NCI-H1092 treated with DMSO at 0.1 percent for 48 hours (cell line): ENCODE measurements at regions not wholly inside any gene's neighbourhood (a gene's known extent, or its start where the extent isn't known, plus 50 kb on each side); places are given as distances from the start of the nearest gene placed in this dataset.
"Not testable (repeated sequence)": the region's sequence is repeated elsewhere in the genome, so short reads cannot be mapped to it uniquely, and the experiment has no call there.

Source experiments
- DNase-seq: peaks from one replicate; lab custom pipeline; 2025; lab: John Stamatoyannopoulos, UW

DNA sequence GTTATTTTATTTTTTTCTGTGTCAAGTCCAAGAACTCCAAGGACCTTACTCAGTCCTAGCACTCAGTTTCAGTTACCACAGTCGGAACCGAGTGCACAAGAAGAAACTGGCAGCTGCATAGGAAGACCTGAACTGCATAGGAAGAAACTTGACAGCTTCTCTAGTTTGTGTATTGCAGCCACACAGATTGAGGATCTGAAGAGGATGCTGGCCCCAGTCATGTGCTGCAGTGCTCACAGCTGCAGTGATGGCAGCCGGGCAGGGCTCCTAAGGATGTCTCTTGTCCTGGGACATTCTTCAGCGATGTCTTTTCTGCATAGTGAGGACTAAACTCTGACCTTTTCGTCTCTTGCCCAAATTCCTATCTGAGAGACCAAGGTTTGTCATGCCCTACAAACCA is 261.2 kb downstream of the STIM2 start:
- no peak for DNase-seq

DNA sequence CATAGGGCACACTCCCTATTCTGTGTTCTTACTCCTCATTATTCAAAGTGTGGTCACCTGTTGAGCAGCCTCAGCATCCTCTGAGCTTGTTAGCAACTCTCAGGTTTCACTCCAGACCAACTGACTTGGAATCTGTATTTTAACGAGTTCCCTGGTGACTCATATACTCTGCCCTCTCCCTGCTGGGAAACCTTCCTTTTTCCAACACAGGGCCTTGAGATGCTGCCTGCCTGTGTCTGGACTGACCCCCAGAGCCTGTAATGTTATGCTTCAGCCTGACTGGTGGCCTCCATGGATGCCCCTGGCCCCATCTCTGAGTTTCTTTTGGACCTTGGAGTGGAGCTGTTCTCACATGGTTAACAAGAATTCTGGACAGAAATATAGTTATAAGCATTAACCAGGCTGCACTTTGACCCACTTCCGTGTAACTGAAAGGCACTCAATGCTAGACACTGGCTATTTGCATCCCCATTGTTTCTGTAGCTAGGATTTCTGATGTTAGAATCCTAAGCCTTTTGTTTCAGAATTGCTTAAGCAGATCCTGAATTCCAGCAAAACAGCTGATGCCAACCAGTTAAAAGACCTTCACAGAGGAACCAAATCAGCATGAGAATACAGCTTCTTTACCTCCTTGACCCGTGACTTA is 262.6 kb downstream of the STIM2 start:
- DNase-seq: no peak

DNA sequence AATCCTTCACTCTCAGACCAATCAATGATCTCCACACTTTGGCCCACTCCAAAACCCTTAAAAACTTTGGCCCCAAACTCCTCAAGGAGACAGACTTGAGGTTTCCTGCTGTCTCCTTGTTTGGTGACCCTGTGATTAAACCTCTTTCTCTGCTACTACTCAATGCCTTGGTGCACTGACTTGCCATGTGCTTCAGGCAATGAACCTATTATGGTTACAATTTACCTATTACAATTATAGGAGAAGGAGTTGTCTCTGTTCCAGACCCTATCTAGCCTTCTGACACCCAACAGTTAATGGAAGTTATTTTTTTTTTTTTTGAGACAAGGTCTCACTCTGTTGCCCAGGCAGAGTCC is 263.1 kb downstream of the STIM2 start:
- no peak for DNase-seq

DNA sequence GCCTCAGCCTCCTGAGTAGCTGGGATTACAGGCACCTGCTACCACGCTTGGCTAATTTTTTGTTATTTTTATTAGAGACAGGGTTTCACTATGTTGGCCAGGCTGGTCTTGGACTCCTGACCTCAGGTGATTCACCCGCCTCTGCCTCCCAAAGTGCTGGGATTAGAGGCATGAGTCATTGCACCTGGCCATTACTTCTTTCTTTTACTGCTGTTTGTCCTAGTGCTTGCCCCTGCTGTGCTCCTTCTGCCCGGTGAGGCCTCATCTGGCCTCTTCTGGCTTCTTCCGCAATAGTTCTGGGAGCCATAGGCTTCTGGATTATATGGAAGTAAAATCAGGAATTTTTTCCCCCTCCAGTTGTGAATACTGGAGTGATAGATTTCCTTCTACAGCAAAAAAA is 266.3 kb downstream of the STIM2 start:
- DNase-seq: not testable (repeated sequence)

DNA sequence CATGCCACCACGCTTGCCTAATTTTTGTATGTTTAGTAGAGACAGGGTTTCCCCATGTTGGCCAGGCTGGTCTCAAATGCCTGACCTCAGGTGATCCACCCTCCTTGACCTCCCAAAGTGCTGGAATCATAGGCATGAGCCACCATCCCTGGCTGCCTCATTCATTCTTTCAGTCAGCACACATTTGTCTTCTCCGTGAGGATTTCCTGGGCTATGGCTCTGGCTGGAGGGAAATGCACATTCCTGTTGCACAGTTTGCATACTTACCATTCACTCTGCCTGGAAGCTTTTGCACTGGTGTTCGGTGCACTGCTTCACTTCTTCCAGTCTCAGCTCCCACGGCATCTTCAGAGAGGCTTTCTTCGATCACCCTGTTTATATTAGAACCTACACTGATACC is 267.8 kb downstream of the STIM2 start:
- DNase-seq: no peak

DNA sequence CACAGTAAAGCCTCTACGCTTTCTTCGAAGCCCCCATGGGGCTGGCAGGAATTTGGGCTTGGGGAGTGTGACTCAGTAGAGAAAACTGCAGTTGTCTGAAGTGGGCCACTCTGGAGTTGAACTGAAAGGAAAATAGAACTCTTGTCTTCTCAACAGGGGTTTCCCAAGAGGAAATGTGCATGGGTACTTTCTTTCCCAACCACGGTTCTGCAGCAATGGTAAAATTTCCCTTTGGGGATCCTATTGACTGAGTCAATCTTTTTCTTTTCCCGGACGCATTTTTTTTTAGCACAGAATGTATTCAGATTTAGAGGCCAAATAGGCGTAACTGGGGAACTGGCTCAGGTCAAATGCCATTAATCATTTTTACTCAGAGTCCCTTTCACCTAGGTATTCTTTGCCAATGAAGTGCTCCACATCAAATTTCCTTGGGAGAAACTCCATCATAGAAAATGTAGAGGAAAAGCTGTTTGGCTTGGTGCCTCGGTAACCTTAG is 269.3 kb downstream of the STIM2 start:
- no peak for DNase-seq

DNA sequence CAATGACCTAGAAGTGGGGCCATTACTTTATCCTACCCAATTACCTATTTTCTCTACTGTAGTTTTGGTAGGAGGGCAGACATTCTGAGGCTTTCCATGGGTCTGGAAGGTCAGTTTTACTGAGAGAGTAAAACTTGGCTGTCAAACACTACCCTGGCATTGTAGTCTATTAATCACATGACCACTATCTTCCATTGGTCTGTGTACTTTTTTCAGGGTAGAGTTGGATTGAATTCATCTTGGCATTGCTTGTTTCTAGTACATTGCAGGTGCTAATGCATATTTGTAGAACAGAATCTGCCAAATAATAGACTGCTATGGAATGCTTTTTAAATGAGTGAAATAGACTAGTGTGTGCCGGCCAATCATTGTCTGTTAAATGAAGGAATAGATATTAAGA is 271.9 kb downstream of the STIM2 start:
- DNase-seq: no peak

DNA sequence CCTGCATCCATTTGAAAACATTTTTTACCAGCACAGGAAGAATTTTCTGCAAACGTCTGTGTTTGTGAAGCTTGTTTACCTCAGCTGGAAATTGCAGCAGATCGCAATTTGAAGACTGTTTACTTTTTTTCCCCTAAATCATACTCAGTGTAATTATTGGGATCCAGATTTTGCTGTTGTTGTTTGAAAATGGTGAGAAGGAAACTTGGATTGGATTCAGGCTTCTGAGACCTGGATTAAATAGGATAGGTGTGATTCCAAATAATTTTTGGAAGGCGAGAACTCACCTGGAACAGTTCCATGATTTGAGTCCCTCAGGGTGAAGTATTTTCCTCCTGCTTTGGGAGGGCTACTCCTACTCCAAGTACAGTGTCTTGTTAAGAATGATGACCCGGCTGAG is 279.8 kb downstream of the STIM2 start:
- DNase-seq: no peak

DNA sequence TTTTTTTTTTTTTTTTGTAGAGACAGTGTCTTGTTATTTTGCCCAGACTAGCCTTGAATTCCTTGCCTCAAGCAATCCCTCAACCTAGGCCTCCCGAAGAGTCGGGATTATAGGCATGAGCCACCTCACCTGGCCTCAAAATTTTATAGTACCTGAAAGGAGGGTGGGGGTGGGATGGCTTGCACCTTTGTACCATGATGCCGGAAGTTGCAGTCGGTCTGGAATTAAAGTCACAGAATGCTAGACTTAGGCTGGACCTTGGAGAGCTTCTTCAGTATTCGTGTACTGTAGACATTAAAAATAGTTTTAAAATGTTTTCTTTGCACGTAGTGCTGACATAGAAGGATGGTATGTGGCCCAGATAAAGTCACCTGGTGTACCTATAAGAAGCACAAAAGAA is 280.9 kb downstream of the STIM2 start:
- no peak for DNase-seq

DNA sequence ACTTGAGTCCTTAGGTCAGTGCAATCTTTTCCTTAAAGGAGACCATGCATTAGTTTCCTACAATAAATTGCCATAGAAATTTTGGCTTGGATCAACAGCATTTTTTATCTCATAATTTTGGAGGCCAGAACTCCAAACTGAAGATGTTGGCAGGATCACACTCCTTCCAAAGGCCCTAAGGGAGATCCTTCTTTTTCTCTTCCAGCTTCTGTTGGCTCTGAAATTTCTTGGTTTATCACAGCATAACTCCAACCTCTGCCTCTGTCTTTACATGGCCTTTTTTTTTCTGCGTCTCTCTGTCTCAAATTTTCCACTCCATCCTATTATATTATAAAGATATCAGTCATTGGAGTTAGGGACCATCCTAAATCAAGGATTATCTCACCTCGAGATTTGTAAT is 282.2 kb downstream of the STIM2 start:
- no peak for DNase-seq

DNA sequence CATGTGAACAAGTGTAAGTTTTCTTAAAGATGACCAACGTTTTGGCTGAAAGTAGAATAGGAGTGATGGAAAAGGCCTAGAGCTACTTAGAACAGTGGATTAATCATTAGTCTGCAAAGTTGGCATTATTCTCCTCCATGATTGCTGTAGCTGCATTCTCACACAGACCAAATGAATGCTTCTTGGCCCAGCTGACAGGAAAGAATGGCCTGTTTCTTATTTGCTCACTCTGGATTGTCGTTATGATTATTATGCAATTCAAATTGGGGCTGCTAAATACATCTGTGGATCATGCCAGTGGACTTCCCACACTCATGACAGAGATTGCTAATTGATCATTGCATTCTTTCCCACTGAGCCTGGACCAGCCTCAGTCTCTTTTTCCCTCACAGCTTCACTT is 285.0 kb downstream of the STIM2 start:
- DNase-seq: no peak

DNA sequence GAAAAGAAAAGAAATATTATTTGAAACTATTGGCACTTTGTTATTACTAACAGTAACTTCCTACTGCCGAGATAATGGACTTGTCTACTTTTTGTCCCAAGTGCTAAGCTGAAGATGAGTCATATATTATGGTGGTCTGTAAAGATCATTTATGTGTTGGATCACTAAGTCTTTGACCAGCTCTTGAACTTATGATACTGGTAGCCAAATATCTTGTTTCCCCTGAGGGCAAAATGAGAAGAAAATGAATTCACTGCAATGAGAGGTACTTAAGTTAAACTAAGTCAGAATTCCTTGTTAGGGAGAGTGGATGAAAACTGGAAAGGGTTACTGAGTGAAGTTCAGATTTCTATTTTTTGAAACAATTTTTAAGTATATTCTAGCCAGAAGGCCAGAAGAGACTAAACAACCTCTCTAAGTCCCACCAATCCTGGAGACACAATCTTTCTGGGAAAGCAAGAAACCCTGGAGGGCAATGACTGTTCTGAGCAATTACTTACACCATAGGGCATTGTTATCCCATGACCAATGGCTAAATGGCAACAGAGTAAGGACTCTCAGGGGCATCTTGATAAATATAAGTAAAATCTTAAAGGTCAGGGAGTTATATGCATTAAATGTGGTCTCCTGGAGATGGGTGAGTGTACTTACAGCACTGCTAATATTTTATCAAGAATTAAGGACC is 287.7 kb downstream of the STIM2 start:
- DNase-seq: no peak

DNA sequence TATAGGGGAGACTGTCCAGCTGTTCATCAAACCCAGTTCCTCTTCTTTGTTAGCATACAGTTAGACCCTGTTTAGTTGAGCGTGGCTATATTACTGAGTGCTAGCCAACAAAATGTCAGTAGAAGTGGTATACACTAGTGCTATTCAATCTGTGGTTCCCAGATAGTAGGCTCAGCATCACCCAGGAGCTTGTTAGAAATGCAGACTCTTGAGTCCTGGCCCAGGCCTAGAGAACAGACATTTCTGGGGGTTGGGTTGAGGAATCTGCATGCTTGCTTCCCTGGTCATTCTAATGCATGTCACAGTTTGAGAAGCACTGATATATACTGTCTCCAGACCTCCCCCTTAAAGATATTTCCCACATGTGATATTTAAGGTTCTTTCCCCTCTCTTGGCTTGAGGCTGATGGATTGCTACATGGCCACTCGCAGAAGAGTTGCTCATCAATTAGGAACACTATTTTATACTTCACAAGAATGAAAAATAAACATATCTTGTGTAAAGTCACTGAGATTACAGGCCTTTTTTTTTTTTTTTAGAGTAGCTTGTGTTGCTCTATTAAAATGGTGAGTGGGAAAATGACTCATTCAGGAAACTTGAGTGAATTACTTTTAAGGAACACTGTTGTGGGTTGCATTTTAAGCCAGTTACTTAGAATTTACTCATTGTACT is 289.0 kb downstream of the STIM2 start:
- no peak for DNase-seq

DNA sequence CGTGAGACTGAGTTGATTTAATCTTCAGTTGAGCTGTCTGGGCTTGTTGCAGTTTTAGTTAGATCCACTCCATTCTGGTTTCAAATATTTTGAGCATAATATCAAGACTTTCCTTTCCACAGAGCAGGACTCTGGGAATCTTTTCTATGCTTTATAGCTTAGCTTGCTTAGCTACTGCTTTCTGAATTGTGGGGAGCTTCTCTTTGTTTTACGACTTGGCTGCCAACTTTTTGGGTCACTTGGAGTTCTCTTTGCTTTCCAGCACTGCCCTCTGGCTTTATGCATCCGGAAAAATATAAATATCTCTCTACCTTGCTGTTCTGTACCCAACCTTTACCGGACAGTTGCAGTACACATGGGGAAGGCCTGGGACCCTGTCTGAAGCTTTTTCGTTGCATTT is 292.1 kb downstream of the STIM2 start:
- no peak for DNase-seq

DNA sequence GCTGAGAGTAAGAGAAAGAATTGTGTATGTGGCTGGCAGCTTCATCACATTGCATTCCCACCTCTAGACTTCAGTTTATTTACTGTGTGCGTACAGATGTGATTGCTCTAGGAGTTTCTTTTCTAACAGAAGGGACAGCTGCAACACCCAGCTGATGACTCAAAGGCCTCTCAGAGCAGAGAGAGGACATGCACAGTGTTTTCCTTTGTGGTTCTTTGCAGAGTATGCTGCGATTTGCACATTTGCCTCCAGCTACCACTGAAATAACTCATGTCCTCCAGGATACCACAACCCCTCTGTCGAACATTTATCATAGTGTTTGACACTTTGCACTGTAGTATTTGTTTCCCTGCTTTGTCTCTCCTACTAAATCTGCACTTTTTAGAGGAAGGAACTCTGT is 294.1 kb downstream of the STIM2 start:
- no peak for DNase-seq

DNA sequence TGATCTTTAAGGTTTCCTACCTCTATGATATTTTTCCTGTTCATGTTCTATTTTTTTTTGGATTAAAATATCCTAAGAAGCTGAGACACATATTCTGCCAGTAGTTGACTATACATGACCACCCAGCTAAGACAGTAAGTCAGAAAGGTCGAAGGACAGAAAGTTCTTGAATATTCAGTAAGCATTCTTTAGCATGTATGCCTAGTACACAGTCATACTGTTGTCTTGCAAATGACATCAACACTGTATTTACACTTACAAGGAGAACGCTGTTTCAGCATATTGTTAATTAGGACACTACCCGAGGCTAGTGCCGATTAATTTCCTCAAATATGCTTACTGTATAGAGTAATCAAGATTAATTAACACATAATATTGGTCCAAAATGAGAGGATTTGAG is 300.6 kb downstream of the STIM2 start:
- no peak for DNase-seq

DNA sequence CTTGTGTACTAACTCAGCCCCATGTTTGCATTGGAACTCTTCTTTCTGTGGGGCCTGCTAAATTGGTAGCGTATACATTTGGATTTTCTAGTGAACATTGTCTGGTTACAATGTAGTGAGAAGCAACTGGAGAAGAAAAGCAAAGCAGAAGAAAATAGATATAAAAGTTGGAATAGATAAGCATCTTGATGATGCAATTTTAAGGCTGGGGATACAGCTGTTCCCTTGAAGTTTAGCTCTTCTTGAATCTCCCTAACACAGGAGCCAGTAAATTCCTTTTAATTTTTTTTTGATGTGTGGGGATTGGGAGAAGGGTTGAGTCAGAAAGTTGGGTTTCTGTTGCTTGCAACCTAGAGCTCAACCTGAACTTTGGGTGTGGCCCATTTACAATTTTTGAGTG is 308.1 kb downstream of the STIM2 start:
- DNase-seq: no peak

DNA sequence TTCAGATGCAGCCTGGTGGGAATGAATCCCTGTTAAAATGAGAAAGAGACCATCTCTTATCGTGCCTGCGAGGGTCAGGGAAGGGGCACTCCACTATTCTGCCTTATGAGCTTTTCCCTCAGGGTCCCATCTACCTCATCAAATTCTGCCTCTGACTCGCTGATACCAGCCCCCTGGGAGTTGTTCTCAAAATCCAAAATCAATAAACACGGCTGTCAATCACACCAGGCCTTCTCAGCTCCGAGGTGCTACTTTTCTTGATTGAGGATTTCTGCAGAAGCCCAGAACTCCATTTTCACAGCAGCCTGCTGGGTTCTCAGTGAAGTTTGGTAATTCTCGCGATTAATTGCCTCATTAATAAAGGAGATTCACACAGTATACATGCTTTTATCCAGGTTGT is 312.6 kb downstream of the STIM2 start:
- DNase-seq: no peak

DNA sequence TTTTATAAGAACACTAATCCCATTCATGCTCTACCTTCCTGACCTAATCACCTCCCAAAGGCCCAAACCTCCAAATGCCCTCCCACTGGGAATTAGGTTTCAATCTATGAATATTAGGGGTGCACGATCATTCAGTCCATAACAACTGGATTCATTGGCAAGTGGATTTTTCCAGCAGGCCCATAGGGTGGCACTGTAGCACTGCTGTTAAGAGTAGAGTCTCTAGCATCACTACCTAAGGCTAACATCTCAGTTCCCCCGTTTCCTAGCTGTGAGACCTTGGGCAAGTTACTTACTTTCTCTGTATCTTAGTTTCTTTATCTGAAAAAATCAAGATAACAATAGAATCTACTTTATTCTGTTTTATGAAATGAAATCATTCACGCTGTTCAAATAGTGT is 315.8 kb downstream of the STIM2 start:
- peak; percentile 67 for DNase-seq

DNA sequence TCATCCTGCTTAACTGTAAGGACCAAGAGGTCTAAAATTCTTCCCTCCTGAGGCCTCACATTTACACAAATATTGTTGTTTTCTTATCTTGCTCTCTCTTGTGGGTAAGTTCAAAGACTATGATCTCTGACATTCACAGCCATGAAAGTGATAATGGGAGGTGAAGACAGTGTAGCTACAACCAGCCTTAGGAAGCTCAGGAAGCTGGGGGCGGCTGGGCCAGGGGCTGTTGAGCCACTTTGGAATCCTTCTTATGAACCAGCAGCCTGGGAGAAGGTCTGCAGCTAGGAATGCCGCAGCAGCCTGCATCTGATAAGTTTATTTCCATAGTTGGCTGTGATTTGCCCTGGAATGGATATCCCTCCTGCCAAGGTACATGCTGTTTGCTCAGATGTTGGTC is 316.2 kb downstream of the STIM2 start:
- DNase-seq: no peak

DNA sequence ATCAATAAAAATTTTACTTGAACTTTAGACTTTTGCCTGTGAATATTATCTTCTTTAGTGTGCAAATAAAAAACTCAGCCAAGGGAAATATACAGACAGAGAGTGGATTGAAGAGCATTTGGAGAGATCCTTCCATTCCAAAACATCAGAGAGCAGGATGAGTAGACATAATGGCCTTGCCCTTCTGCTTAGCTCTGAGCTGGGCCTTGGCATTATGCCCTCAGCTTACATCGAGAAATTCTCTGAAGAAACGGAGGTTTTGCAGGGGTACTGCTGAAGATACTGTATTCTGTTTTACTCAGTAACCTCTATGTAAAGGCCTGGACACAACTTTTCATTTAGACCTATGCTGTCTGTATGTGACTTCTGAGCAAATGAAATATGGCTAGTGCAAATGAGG is 317.4 kb downstream of the STIM2 start:
- no peak for DNase-seq

DNA sequence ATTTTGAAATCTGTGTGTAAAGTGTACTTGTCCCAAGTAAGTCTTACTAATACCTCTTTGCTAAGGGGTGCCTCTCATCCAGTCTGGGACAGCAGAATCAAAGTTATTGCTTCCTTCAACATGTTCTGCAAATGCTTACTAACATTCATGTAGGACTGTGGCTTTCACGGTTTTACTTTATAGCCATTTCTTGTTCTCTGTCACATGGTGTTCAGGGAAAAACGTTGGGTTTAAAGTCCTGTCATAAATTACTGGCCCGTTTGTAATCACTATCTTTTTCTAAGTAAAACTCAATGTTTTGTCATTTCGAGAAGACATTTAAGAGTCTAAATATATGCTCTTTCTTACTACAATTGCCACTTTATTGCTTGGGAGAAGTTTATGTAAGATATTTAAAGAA is 321.1 kb downstream of the STIM2 start:
- DNase-seq: no peak

DNA sequence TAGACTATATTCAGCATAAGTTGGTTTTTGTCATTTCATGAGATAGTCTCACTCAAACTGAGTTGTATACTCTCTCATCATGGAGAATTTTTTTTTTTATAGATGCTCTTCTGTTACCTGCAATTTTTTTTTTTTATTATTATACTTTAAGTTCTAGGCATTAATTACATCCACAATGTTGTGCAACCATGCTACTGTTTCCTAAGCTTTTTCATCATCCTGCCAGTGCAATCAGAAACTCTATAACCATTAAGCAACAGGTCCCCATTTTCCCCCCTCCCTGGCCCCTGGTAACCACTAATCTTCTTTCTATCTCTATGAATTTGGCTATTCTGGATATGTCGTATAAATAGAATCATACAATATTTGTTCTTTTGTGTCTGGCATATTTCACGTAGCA is 321.6 kb downstream of the STIM2 start:
- DNase-seq: no peak
